Keratinocyte (primary cell): ENCODE measurements at regions not wholly inside any gene's neighbourhood (a gene's known extent, or its start where the extent isn't known, plus 50 kb on each side); places are given as distances from the start of the nearest gene placed in this dataset.
"Not testable (repeated sequence)": the region's sequence is repeated elsewhere in the genome, so short reads cannot be mapped to it uniquely, and the experiment has no call there.

Experiments
- DNase-seq: peaks from one replicate; pipeline ENCODE4 v3.0.0-alpha.2; 2011; ENCODE audit warnings: low read depth, missing footprints, low spot score
- FAIRE-seq: peaks from 2 replicates; lab custom pipeline; 2011; peaks lifted over from hg19 to GRCh38; lab: Jason Lieb, UNC
- H2AFZ ChIP-seq: 2 replicates; pipeline ENCODE4 v1.6.0; 2012; ENCODE audit warnings: low read length, control low read depth, inconsistent platforms; ENCODE audit not compliant: control insufficient read depth
- H3K27ac ChIP-seq: 2 replicates; pipeline ENCODE4 v1.5.1; 2011; ENCODE audit warnings: low read length; ENCODE audit not compliant: control insufficient read depth, insufficient read depth
- H3K27me3 ChIP-seq: 3 replicates; pipeline ENCODE4 v1.6.0; 2011; ENCODE audit warnings: low read length; ENCODE audit not compliant: control insufficient read depth, insufficient read depth; ENCODE audit errors: extremely low read depth
- H3K36me3 ChIP-seq, 2 experiments: 2 replicates in 1 of 2; 3 replicates in 1 of 2; pipeline ENCODE4 v1.5.1; 2011; ENCODE audit warnings: low read length in 2 of 2, mild to moderate bottlenecking in 1 of 2; ENCODE audit not compliant: control insufficient read depth in 2 of 2, insufficient read depth in 2 of 2; ENCODE audit errors: extremely low read depth in 1 of 2
- H3K4me1 ChIP-seq: 3 replicates; pipeline ENCODE4 v1.5.1; 2011; ENCODE audit warnings: low read length; ENCODE audit not compliant: control insufficient read depth, insufficient read depth; ENCODE audit errors: extremely low read depth
- H3K4me2 ChIP-seq: 3 replicates; pipeline ENCODE4 v1.6.0; 2011; ENCODE audit warnings: low read depth, low read length; ENCODE audit not compliant: control insufficient read depth, insufficient read depth; ENCODE audit errors: extremely low read depth
- H3K4me3 ChIP-seq, 3 experiments: fragments of 200-600 bp in 1 of 3; sonication (generic) in 1 of 3; 2 replicates in 2 of 3; 3 replicates in 1 of 3; pipeline ENCODE4 v1.5.1; 2011 to 2016; ENCODE audit warnings: low read length in 3 of 3, mild to moderate bottlenecking in 3 of 3, control low read depth in 2 of 3, inconsistent platforms in 1 of 3, low read depth in 1 of 3, mixed read lengths in 1 of 3, mixed run types in 1 of 3, moderate library complexity in 1 of 3; ENCODE audit not compliant: control insufficient read depth in 2 of 3, insufficient read depth in 2 of 3; ENCODE audit errors: extremely low read depth in 1 of 3
- H3K79me2 ChIP-seq: 2 replicates; pipeline ENCODE4 v1.6.0; 2012; ENCODE audit warnings: low read length; ENCODE audit not compliant: control insufficient read depth, insufficient read depth
- H3K9ac ChIP-seq: 3 replicates; pipeline ENCODE4 v1.6.0; 2011; ENCODE audit warnings: low read length; ENCODE audit not compliant: control insufficient read depth, insufficient read depth; ENCODE audit errors: extremely low read depth
- H3K9me1 ChIP-seq: 3 replicates; pipeline ENCODE4 v1.6.0; 2011; ENCODE audit warnings: low read length; ENCODE audit not compliant: control insufficient read depth, insufficient read depth; ENCODE audit errors: extremely low read depth
- H3K9me3 ChIP-seq: 2 replicates; pipeline ENCODE4 v1.5.1; 2012; ENCODE audit warnings: low read depth, low read length; ENCODE audit not compliant: control insufficient read depth
- H4K20me1 ChIP-seq: 3 replicates; pipeline ENCODE4 v1.6.0; 2011; ENCODE audit warnings: low read length; ENCODE audit not compliant: control insufficient read depth, insufficient read depth; ENCODE audit errors: extremely low read depth
- EZH2 ChIP-seq: IDR thresholded peaks from one replicate; pipeline ENCODE4 v1.6.1; 2012; ENCODE audit warnings: inconsistent platforms, mild to moderate bottlenecking, low read length, moderate library complexity
- dilution Hi-C: fragments of 300-500 bp; cut with MboI; formaldehyde crosslinking; loops from one replicate; pipeline ENCODE4 v1.7.0; 2020; ENCODE audit warnings: low sequenced_read_pairs; ENCODE audit not compliant: extremely low pct_ligation_motif_present
- TF ChIP-seq, protein P1 (sequence below), 3 experiments: IDR thresholded peaks in 1 of 3; conservative IDR thresholded peaks in 1 of 3; optimal IDR thresholded peaks in 1 of 3; 2 replicates in 2 of 3; 3 replicates in 1 of 3; pipeline versions ENCODE3 to v1.5.1; 2011; ENCODE audit warnings: low read length in 3 of 3, mild to moderate bottlenecking in 3 of 3, moderate library complexity in 2 of 3, control low read depth in 1 of 3, inconsistent platforms in 1 of 3; ENCODE audit not compliant: insufficient read depth in 2 of 3; ENCODE audit errors: extremely low read depth in 1 of 3

- Histone ChIP-seq H3K4me1 (no peaks in the 10 kb centered on the region), H3K27me3 (no peaks in the 10 kb centered on the region), H2AFZ (no peak overlapping the region), H3K9ac (no peak overlapping the region), H3K4me3 (no peak overlapping the region), H4K20me1 (no peaks in the 10 kb centered on the region), H3K27ac (no peak overlapping the region), H3K9me1 (no peaks in the 10 kb centered on the region), H3K36me3 (no peaks in the 10 kb centered on the region), H3K9me3 (no peaks in the 10 kb centered on the region), H3K79me2 (no peaks in the 10 kb centered on the region), H3K4me2 (no peak overlapping the region)
- no peak for TF ChIP-seq EZH2
- dilution Hi-C loops, result no loop called here
- FAIRE-seq (no peak), DNase-seq (no peak)
Observed at GRCh38 chr13:56173346-56173745, 967.4 kb upstream of the PRR20A start.

GRCh38 chr13:56182598-56182997 is 958.1 kb upstream of the PRR20A start:
- Histone ChIP-seq H3K79me2 (no peaks in the 10 kb centered on the region), H3K9me3 (no peaks in the 10 kb centered on the region), H3K27me3 (no peaks in the 10 kb centered on the region), H3K4me1 (no peaks in the 10 kb centered on the region), H2AFZ (no peak overlapping the region), H3K9me1 (no peaks in the 10 kb centered on the region), H3K4me2 (no peak overlapping the region), H3K27ac (no peak overlapping the region), H3K9ac (no peak overlapping the region), H3K36me3 (no peaks in the 10 kb centered on the region), H4K20me1 (no peaks in the 10 kb centered on the region), H3K4me3 (no peak overlapping the region)
- no peak for DNase-seq
- TF ChIP-seq, protein P1, sequence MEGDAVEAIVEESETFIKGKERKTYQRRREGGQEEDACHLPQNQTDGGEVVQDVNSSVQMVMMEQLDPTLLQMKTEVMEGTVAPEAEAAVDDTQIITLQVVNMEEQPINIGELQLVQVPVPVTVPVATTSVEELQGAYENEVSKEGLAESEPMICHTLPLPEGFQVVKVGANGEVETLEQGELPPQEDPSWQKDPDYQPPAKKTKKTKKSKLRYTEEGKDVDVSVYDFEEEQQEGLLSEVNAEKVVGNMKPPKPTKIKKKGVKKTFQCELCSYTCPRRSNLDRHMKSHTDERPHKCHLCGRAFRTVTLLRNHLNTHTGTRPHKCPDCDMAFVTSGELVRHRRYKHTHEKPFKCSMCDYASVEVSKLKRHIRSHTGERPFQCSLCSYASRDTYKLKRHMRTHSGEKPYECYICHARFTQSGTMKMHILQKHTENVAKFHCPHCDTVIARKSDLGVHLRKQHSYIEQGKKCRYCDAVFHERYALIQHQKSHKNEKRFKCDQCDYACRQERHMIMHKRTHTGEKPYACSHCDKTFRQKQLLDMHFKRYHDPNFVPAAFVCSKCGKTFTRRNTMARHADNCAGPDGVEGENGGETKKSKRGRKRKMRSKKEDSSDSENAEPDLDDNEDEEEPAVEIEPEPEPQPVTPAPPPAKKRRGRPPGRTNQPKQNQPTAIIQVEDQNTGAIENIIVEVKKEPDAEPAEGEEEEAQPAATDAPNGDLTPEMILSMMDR (optimal IDR thresholded peaks at IDR 0.05 in 1 of 3, IDR thresholded peaks at IDR 0.05 in 1 of 3, conservative IDR thresholded peaks at IDR 0.05 in 1 of 3; ENCODE audit: extremely low read depth in 1 of 3, insufficient read depth in 2 of 3, low read length in 3 of 3), result no peak
- TF ChIP-seq EZH2, result no peak
- FAIRE-seq, result no peak
- dilution Hi-C loops, result no loop called here

GRCh38 chr13:56187331-56187730 is 953.4 kb upstream of the PRR20A start:
- Histone ChIP-seq H3K4me2 (no peak overlapping the region), H3K27ac (no peak overlapping the region), H3K4me3 (no peak overlapping the region), H3K36me3 (no peaks in the 10 kb centered on the region), H3K4me1 (no peaks in the 10 kb centered on the region), H3K27me3 (no peaks in the 10 kb centered on the region), H3K9me3 (no peaks in the 10 kb centered on the region), H4K20me1 (no peaks in the 10 kb centered on the region), H3K9ac (no peak overlapping the region), H3K9me1 (no peaks in the 10 kb centered on the region), H3K79me2 (no peaks in the 10 kb centered on the region), H2AFZ (no peak overlapping the region)
- TF ChIP-seq, protein P1 (optimal IDR thresholded peaks at IDR 0.05 in 1 of 3, IDR thresholded peaks at IDR 0.05 in 1 of 3, conservative IDR thresholded peaks at IDR 0.05 in 1 of 3; ENCODE audit: extremely low read depth in 1 of 3, insufficient read depth in 2 of 3, low read length in 3 of 3), result no peak
- no peak for TF ChIP-seq EZH2
- dilution Hi-C loops, result no loop called here
- DNase-seq (no peak), FAIRE-seq (no peak)

- H3K27ac ChIP-seq, FAIRE-seq, H4K20me1 ChIP-seq, dilution Hi-C loops, H3K4me3 ChIP-seq, DNase-seq, H3K79me2 ChIP-seq, H3K4me1 ChIP-seq, H3K9me1 ChIP-seq, H3K36me3 ChIP-seq, H3K9ac ChIP-seq, H3K27me3 ChIP-seq, H3K4me2 ChIP-seq, H3K9me3 ChIP-seq, H2AFZ ChIP-seq: not testable (repeated sequence)
Observed at GRCh38 chr13:56188582-56188981, 952.1 kb upstream of the PRR20A start.
